SK-N-SH treated with all-trans-retinoic acid at 6 μM for 48 hours (cell line): ENCODE measurements at regions not wholly inside any gene's neighbourhood (a gene's known extent, or its start where the extent isn't known, plus 50 kb on each side); places are given as distances from the start of the nearest gene placed in this dataset.

Source experiments
- ATAC-seq: fragments of 200-7000 bp; cut with Tn5 transposase; 3 replicates; pipeline ENCODE4 v1.9.1; 2020; ENCODE audit warnings: mild to moderate bottlenecking, moderate library complexity
- ARNTL ChIP-seq: fragments of 450-650 bp; formaldehyde crosslinking; IDR thresholded peaks from 2 replicates; pipeline ENCODE4 v1.5.0; 2020; ENCODE audit warnings: low read depth, mild to moderate bottlenecking, moderate library complexity, borderline replicate concordance
- BACH2 ChIP-seq: fragments of 250-450 bp; sonication (Bioruptor Pico); IDR thresholded peaks from 2 replicates; pipeline ENCODE4 v1.9.0; 2021; ENCODE audit warnings: mild to moderate bottlenecking, borderline replicate concordance
- CREB5 ChIP-seq: fragments of 250-450 bp; sonication (Bioruptor Pico); IDR thresholded peaks from 2 replicates; pipeline ENCODE4 v1.5.1; 2020; ENCODE audit warnings: low read depth, mild to moderate bottlenecking, moderate library complexity
- CSDC2 ChIP-seq: fragments of 250-450 bp; sonication (Bioruptor Pico); IDR thresholded peaks from 2 replicates; pipeline ENCODE4 v1.5.0; 2020; ENCODE audit warnings: mild to moderate bottlenecking, moderate library complexity
- CSRNP3 ChIP-seq: fragments of 250-450 bp; sonication (Bioruptor Pico); IDR thresholded peaks from 2 replicates; pipeline ENCODE4 v1.5.1; 2021; ENCODE audit warnings: mild to moderate bottlenecking, moderate library complexity
- ESRRG ChIP-seq: fragments of 250-450 bp; sonication (Bioruptor Pico); IDR thresholded peaks from 2 replicates; pipeline ENCODE4 v1.6.1; 2021; ENCODE audit warnings: mild to moderate bottlenecking
- GLIS3 ChIP-seq: fragments of 250-450 bp; sonication (Bioruptor Pico); IDR thresholded peaks from 2 replicates; pipeline ENCODE4 v1.5.0; 2020; ENCODE audit warnings: mild to moderate bottlenecking, moderate library complexity
- ISL1 ChIP-seq: fragments of 250-450 bp; sonication (Bioruptor Pico); IDR thresholded peaks from 2 replicates; pipeline ENCODE4 v2.1.2; 2022; ENCODE audit warnings: mild to moderate bottlenecking, moderate library complexity
- OSR1 ChIP-seq: fragments of 250-450 bp; sonication (Bioruptor Pico); IDR thresholded peaks from 2 replicates; pipeline ENCODE4 v1.8.0; 2022; ENCODE audit warnings: moderate library complexity, mild to moderate bottlenecking, inconsistent platforms
- PATZ1 ChIP-seq: fragments of 250-450 bp; sonication (Bioruptor Pico); IDR thresholded peaks from 2 replicates; pipeline ENCODE4 v1.8.0; 2020; ENCODE audit warnings: mild to moderate bottlenecking, moderate library complexity, borderline replicate concordance
- POU6F1 ChIP-seq: fragments of 250-450 bp; sonication (Bioruptor Pico); IDR thresholded peaks from 2 replicates; pipeline ENCODE4 v1.8.0; 2021; ENCODE audit warnings: low read depth, mild to moderate bottlenecking, moderate library complexity, borderline replicate concordance
- PPARA ChIP-seq: fragments of 250-450 bp; sonication (Bioruptor Pico); IDR thresholded peaks from 2 replicates; pipeline ENCODE4 v1.5.0; 2020; ENCODE audit warnings: mild to moderate bottlenecking, borderline replicate concordance
- RARB ChIP-seq: fragments of 250-450 bp; sonication (Bioruptor Pico); IDR thresholded peaks from 2 replicates; pipeline ENCODE4 v1.8.0; 2021; ENCODE audit warnings: mild to moderate bottlenecking, moderate library complexity
- SNAI2 ChIP-seq: fragments of 250-450 bp; sonication (Bioruptor Pico); IDR thresholded peaks from 2 replicates; pipeline ENCODE4 v1.5.0; 2020; ENCODE audit warnings: mild to moderate bottlenecking, moderate library complexity
- TCF4 ChIP-seq: fragments of 250-450 bp; sonication (Bioruptor Pico); IDR thresholded peaks from 2 replicates; pipeline ENCODE4 v1.8.0; 2021; ENCODE audit warnings: mild to moderate bottlenecking, moderate library complexity, borderline replicate concordance
- TOX ChIP-seq: fragments of 250-450 bp; sonication (Bioruptor Pico); IDR thresholded peaks from 2 replicates; pipeline ENCODE4 v1.8.0; 2021; ENCODE audit warnings: mild to moderate bottlenecking, moderate library complexity, borderline replicate concordance
- ZC3H10 ChIP-seq: fragments of 250-450 bp; sonication (Bioruptor Pico); IDR thresholded peaks from 2 replicates; pipeline ENCODE4 v1.5.1; 2021; ENCODE audit warnings: mild to moderate bottlenecking, moderate library complexity
- ZFP30 ChIP-seq: fragments of 450-650 bp; formaldehyde crosslinking; IDR thresholded peaks from 2 replicates; pipeline ENCODE4 v1.5.0; 2022; ENCODE audit warnings: mild to moderate bottlenecking, moderate library complexity
- ZNF565 ChIP-seq: fragments of 450-650 bp; formaldehyde crosslinking; conservative IDR thresholded peaks from 2 replicates; pipeline ENCODE4 v1.5.0; 2020; ENCODE audit warnings: low read depth, mild to moderate bottlenecking, moderate library complexity
- ZNF70 ChIP-seq: fragments of 450-650 bp; formaldehyde crosslinking; IDR thresholded peaks from 2 replicates; pipeline ENCODE4 v1.5.0; 2020; ENCODE audit warnings: mild to moderate bottlenecking, moderate library complexity
- ZNF8 ChIP-seq: fragments of 450-650 bp; formaldehyde crosslinking; IDR thresholded peaks from 2 replicates; pipeline ENCODE4 v1.5.0; 2020; ENCODE audit warnings: mild to moderate bottlenecking, moderate library complexity

GRCh38 chr6:22838345-22838744 is 269.0 kb downstream of the HDGFL1 start:
- no peak for ATAC-seq
- TF ChIP-seq RARB (CRISPR knock-in tag) (no peak), PPARA (CRISPR knock-in tag) (no peak)

GRCh38 chr6:22845467-22845866 is 276.1 kb downstream of the HDGFL1 start:
- ATAC-seq = no peak
- no peak for TF ChIP-seq GLIS3 (CRISPR knock-in tag)
- no peak for TF ChIP-seq SNAI2 (CRISPR knock-in tag)
- TF ChIP-seq ARNTL (CRISPR knock-in tag) = no peak

- TF ChIP-seq OSR1 (CRISPR knock-in tag) (no peak), SNAI2 (CRISPR knock-in tag) (no peak), ESRRG (no peak), RARB (CRISPR knock-in tag) (no peak), BACH2 (no peak), PATZ1 (CRISPR knock-in tag) (no peak), ZNF565 (CRISPR knock-in tag) (no peak), CREB5 (no peak)
These were observed 278.8 kb downstream of the HDGFL1 start for GRCh38 chr6:22848121-22848520.

GRCh38 chr6:22849921-22850320 is 280.6 kb downstream of the HDGFL1 start:
- no peak for ATAC-seq

More at GRCh38 chr6:22848121-22848520, 278.8 kb downstream of the HDGFL1 start:
- no peak for ATAC-seq

GRCh38 chr6:22852101-22852500 is 282.7 kb downstream of the HDGFL1 start:
- TF ChIP-seq TCF4 (CRISPR knock-in tag) (no peak), ZNF8 (CRISPR knock-in tag) (no peak), ZNF70 (CRISPR knock-in tag) (no peak)
- no peak for ATAC-seq

More at GRCh38 chr6:22849921-22850320, 280.6 kb downstream of the HDGFL1 start:
- TF ChIP-seq POU6F1 (CRISPR knock-in tag) (no peak), ZC3H10 (no peak), GLIS3 (CRISPR knock-in tag) (no peak), ZNF565 (CRISPR knock-in tag) (no peak), ZFP30 (CRISPR knock-in tag) (no peak), ZNF8 (CRISPR knock-in tag) (no peak), CSRNP3 (CRISPR knock-in tag) (no peak), CSDC2 (CRISPR knock-in tag) (no peak), TCF4 (CRISPR knock-in tag) (no peak), SNAI2 (CRISPR knock-in tag) (no peak), ARNTL (CRISPR knock-in tag) (no peak), ESRRG (no peak), PPARA (CRISPR knock-in tag) (no peak), TOX (CRISPR knock-in tag) (no peak), ISL1 (CRISPR knock-in tag) (no peak)
